ENCODE measurements at regions not wholly inside any gene's neighbourhood (a gene's known extent, or its start where the extent isn't known, plus 50 kb on each side); places are given as distances from the start of the nearest gene placed in this dataset.

DNA sequence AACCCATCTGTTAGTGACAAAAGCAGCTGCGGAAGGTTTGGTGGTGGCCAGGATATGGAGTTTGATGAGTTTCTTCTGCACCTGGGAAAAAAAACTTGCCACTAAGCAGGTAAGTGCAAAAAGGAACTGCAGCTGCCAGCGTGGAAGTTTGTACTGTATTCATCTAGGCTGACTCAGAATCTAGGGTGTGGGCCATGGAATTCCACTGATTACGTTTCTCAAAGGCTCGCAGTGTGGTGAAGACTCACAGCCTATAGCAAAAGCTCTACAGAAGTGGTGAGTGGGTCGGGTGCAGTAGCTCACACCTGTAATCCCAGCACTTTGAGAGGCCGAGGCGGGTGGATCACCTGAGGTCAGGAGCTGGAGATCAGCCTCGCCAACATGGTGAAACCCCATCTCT is 334.6 kb upstream of the GRM7 start:
- TF ChIP-seq POLR2A (IDR thresholded peaks at IDR 0.05) (no peak), EP300 (IDR thresholded peaks at IDR 0.05) (no peak)
- TF ChIP-seq, protein P1, sequence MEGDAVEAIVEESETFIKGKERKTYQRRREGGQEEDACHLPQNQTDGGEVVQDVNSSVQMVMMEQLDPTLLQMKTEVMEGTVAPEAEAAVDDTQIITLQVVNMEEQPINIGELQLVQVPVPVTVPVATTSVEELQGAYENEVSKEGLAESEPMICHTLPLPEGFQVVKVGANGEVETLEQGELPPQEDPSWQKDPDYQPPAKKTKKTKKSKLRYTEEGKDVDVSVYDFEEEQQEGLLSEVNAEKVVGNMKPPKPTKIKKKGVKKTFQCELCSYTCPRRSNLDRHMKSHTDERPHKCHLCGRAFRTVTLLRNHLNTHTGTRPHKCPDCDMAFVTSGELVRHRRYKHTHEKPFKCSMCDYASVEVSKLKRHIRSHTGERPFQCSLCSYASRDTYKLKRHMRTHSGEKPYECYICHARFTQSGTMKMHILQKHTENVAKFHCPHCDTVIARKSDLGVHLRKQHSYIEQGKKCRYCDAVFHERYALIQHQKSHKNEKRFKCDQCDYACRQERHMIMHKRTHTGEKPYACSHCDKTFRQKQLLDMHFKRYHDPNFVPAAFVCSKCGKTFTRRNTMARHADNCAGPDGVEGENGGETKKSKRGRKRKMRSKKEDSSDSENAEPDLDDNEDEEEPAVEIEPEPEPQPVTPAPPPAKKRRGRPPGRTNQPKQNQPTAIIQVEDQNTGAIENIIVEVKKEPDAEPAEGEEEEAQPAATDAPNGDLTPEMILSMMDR (IDR thresholded peaks at IDR 0.05), result no peak
